Osteocyte (in vitro differentiated cells): ENCODE measurements at regions not wholly inside any gene's neighbourhood (a gene's known extent, or its start where the extent isn't known, plus 50 kb on each side); places are given as distances from the start of the nearest gene placed in this dataset.
A peak's percentile ranks its signal among the peaks of the same experiment; 100 is the strongest.

Experiments used
- DNase-seq: peaks from one replicate; pipeline ENCODE4 v3.0.0; 2021; ENCODE audit warnings: mixed read lengths; ENCODE audit not compliant: unreplicated experiment; ENCODE audit errors: extremely low spot score
- H3K27ac Mint-ChIP-seq: one replicate; pipeline ENCODE4 v1.8.0; 2021; ENCODE audit warnings: mild to moderate bottlenecking, mixed read lengths; ENCODE audit not compliant: unreplicated experiment
- H3K27me3 Mint-ChIP-seq: one replicate; pipeline ENCODE4 v1.8.0; 2021; ENCODE audit warnings: mixed read lengths; ENCODE audit not compliant: unreplicated experiment
- H3K36me3 Mint-ChIP-seq: one replicate; pipeline ENCODE4 v1.8.0; 2021; ENCODE audit warnings: mixed read lengths; ENCODE audit not compliant: unreplicated experiment
- H3K4me1 Mint-ChIP-seq: one replicate; pipeline ENCODE4 v1.8.0; 2021; ENCODE audit warnings: mixed read lengths; ENCODE audit not compliant: unreplicated experiment
- H3K4me3 Mint-ChIP-seq: one replicate; pipeline ENCODE4 v1.8.0; 2021; ENCODE audit warnings: mild to moderate bottlenecking, moderate library complexity, mixed read lengths; ENCODE audit not compliant: unreplicated experiment
- H3K9me3 Mint-ChIP-seq: one replicate; pipeline ENCODE4 v1.8.0; 2021; ENCODE audit warnings: mixed read lengths; ENCODE audit not compliant: unreplicated experiment
- CTCF ChIP-seq: fragments of 200-600 bp; sonication (generic); IDR thresholded peaks from 2 replicates; pipeline ENCODE4 v1.5.0; 2021; ENCODE audit warnings: antibody characterized with exemption, mild to moderate bottlenecking, moderate library complexity

- no peak overlapping the region for H3K27ac Mint-ChIP-seq
- no peak overlapping the region for H3K4me3 Mint-ChIP-seq
- no peaks in the 10 kb centered on the region for H3K36me3 Mint-ChIP-seq
- DNase-seq: peak; percentile 13
- no peaks in the 10 kb centered on the region for H3K9me3 Mint-ChIP-seq
- H3K27me3 Mint-ChIP-seq: peaks cover 54% of the 10 kb centered on the region
- peaks cover 13% of the 10 kb centered on the region for H3K4me1 Mint-ChIP-seq
- no peak for TF ChIP-seq CTCF
Observed at GRCh38 chr2:173434762-173435569, 80.3 kb downstream of the CDCA7 start.

GRCh38 chr2:173435574-173435973 is 80.9 kb downstream of the CDCA7 start:
- no peak overlapping the region for H3K27ac Mint-ChIP-seq
- peaks cover 51% of the 10 kb centered on the region for H3K27me3 Mint-ChIP-seq
- no peak for TF ChIP-seq CTCF
- H3K4me1 Mint-ChIP-seq: peaks cover 13% of the 10 kb centered on the region
- H3K36me3 Mint-ChIP-seq: no peaks in the 10 kb centered on the region
- DNase-seq: no peak
- no peak overlapping the region for H3K4me3 Mint-ChIP-seq
- no peaks in the 10 kb centered on the region for H3K9me3 Mint-ChIP-seq

- no peaks in the 10 kb centered on the region for H3K9me3 Mint-ChIP-seq
- no peaks in the 10 kb centered on the region for H3K36me3 Mint-ChIP-seq
- peaks cover 13% of the 10 kb centered on the region for H3K4me1 Mint-ChIP-seq
- H3K27ac Mint-ChIP-seq: no peak overlapping the region
- H3K27me3 Mint-ChIP-seq: peaks cover 49% of the 10 kb centered on the region
- DNase-seq: no peak
- H3K4me3 Mint-ChIP-seq: no peak overlapping the region
- no peak for TF ChIP-seq CTCF
Observed at GRCh38 chr2:173436088-173436487, 81.4 kb downstream of the CDCA7 start.

GRCh38 chr2:173441222-173441621 is 86.5 kb downstream of the CDCA7 start:
- H3K4me1 Mint-ChIP-seq: no peaks in the 10 kb centered on the region
- H3K9me3 Mint-ChIP-seq: no peaks in the 10 kb centered on the region
- peaks cover 31% of the 10 kb centered on the region for H3K27me3 Mint-ChIP-seq
- H3K27ac Mint-ChIP-seq: no peak overlapping the region
- no peaks in the 10 kb centered on the region for H3K36me3 Mint-ChIP-seq
- TF ChIP-seq CTCF: no peak
- no peak for DNase-seq
- H3K4me3 Mint-ChIP-seq: no peak overlapping the region

- DNase-seq: no peak
- Mint-ChIP-seq H3K27ac (no peak overlapping the region), H3K9me3 (no peaks in the 10 kb centered on the region), H3K4me3 (no peak overlapping the region), H3K27me3 (peaks cover 28% of the 10 kb centered on the region), H3K4me1 (no peaks in the 10 kb centered on the region), H3K36me3 (no peaks in the 10 kb centered on the region)
- TF ChIP-seq CTCF: no peak
Observed at GRCh38 chr2:173442542-173442941, 87.9 kb downstream of the CDCA7 start.
